ENCODE measurements at regions not wholly inside any gene's neighbourhood (a gene's known extent, or its start where the extent isn't known, plus 50 kb on each side); places are given as distances from the start of the nearest gene placed in this dataset.
A peak's percentile ranks its signal among the peaks of the same experiment; 100 is the strongest.
"Not testable (repeated sequence)": the region's sequence is repeated elsewhere in the genome, so short reads cannot be mapped to it uniquely, and the experiment has no call there.

DNA sequence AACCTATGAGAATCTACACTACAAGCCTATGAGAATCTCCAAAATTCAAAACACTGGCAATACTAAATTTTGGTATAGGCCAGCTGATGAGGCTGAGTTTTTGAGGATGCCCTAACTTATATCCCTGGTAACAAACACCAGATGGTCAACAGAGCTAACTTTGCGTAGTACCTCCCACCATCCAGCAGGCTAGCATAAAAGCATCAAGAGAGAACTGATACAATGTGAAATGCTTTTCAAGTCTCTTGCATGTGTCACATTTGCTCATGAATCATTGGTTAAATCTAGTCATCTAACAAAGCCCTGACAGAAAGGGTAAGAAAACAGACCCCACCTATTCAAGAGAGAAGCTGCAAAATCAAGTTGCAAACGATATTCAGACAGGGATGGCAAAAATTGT lies 1609.7 kb upstream of the CDH9 start:
- Mint-ChIP-seq H3K36me3 (ENCODE audit: low read depth) (no peaks in the 10 kb centered on the region), H3K27me3 (ENCODE audit: low read depth) (no peaks in the 10 kb centered on the region), H3K4me3 (no peak overlapping the region), H3K4me1 (no peaks in the 10 kb centered on the region), H3K27ac (no peak overlapping the region), H3K9me3 (no peaks in the 10 kb centered on the region)
- TF ChIP-seq, protein P1, sequence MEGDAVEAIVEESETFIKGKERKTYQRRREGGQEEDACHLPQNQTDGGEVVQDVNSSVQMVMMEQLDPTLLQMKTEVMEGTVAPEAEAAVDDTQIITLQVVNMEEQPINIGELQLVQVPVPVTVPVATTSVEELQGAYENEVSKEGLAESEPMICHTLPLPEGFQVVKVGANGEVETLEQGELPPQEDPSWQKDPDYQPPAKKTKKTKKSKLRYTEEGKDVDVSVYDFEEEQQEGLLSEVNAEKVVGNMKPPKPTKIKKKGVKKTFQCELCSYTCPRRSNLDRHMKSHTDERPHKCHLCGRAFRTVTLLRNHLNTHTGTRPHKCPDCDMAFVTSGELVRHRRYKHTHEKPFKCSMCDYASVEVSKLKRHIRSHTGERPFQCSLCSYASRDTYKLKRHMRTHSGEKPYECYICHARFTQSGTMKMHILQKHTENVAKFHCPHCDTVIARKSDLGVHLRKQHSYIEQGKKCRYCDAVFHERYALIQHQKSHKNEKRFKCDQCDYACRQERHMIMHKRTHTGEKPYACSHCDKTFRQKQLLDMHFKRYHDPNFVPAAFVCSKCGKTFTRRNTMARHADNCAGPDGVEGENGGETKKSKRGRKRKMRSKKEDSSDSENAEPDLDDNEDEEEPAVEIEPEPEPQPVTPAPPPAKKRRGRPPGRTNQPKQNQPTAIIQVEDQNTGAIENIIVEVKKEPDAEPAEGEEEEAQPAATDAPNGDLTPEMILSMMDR (IDR thresholded peaks at IDR 0.05; ENCODE audit: unreplicated experiment in 3 of 3) = peak in 1 of 3 experiments; percentile 7

DNA sequence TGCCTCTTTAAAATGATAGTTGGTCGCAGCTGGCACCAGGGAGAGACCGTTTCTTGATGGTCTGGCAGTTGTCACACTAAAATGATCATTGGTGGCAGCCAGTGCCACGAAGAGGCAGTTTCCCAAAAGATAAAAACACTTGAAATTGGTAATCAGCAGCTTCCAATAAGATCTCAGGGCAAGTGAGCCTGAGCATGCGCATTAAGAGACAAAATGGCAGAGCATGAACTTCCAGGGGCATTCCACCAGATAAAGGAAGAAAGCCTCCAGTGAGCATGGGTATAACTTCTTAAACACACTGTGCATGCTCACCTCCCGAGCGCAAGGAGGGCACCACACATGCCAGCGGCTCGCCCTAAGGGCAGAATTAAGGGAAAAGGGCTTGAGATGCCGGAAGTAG lies 1594.2 kb upstream of the CDH9 start:
- Mint-ChIP-seq H3K36me3 (ENCODE audit: low read depth) (no peaks in the 10 kb centered on the region), H3K27ac (no peak overlapping the region), H3K4me1 (no peaks in the 10 kb centered on the region), H3K27me3 (ENCODE audit: low read depth) (no peaks in the 10 kb centered on the region), H3K9me3 (no peaks in the 10 kb centered on the region), H3K4me3 (no peak overlapping the region)
- TF ChIP-seq, protein P1 (IDR thresholded peaks at IDR 0.05; ENCODE audit: unreplicated experiment in 3 of 3) = no peak

DNA sequence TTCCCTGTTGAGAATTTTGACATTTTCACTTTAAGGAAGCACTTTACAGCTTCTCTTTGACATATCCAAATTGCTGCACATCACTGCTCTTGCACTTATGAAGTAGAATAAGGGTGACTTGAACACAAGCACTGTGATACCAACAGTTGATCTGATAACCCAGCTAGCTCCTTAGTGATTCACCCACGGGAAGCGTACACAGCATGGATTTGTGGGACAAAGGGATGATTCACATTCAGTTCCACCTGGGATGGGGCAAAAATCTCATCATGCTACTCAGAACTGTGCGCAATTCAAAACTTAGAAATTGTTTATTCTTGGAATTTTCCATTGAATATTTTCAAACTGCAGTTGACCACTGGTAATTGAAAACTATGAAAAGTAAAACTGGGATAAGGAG lies 1565.5 kb upstream of the CDH9 start:
- TF ChIP-seq, protein P1 (IDR thresholded peaks at IDR 0.05; ENCODE audit: unreplicated experiment in 3 of 3) = no peak
- H3K9me3 Mint-ChIP-seq = peaks cover 16% of the 10 kb centered on the region
- H3K4me1 Mint-ChIP-seq = no peaks in the 10 kb centered on the region
- no peaks in the 10 kb centered on the region for H3K27me3 Mint-ChIP-seq (ENCODE audit: low read depth)
- H3K27ac Mint-ChIP-seq = no peak overlapping the region
- no peak overlapping the region for H3K4me3 Mint-ChIP-seq
- H3K36me3 Mint-ChIP-seq (ENCODE audit: low read depth) = no peaks in the 10 kb centered on the region

DNA sequence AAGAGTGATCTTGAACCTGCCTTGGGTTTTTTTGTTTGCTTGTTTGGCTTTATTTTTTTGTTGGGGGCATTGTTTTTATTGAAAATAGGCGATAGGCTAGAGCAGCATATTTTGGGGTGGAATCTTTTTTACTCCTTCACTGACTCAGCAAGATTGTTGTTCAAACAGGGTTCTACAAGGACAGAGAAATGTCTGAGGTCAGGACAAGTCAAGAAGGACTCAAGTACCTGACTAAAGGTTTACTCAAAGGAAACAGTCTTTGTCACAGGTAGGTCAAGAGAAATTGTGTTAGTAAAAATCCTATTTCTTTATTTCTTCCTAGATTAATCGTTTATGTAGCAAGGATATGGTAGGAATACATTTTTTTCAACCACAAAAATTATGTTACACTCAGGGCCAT lies 1564.0 kb upstream of the CDH9 start:
- no peak overlapping the region for H3K4me3 Mint-ChIP-seq
- H3K27me3 Mint-ChIP-seq (ENCODE audit: low read depth) = no peaks in the 10 kb centered on the region
- no peaks in the 10 kb centered on the region for H3K36me3 Mint-ChIP-seq (ENCODE audit: low read depth)
- no peak overlapping the region for H3K27ac Mint-ChIP-seq
- TF ChIP-seq, protein P1 (IDR thresholded peaks at IDR 0.05; ENCODE audit: unreplicated experiment in 3 of 3) = no peak
- no peaks in the 10 kb centered on the region for H3K4me1 Mint-ChIP-seq
- peaks cover 11% of the 10 kb centered on the region for H3K9me3 Mint-ChIP-seq

DNA sequence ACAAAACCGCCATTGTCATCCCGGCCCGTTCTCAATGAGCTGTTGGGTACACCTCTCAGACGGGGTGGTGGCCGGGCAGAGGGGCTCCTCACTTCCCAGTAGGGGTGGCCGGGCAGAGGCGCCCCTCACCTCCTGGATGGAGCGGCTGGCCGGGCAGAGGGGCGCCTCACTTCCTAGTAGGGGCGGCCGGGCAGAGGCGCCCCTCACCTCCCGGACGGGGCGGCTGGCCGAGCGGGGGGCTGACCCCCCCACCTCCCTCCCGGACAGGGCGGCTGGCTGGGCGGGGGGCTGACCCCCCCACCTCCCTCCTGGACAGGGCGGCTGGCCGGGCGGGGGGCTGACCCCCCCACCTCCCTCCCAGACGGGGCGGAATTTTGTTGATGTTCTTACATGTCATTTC lies 1558.3 kb upstream of the CDH9 start:
- not testable (repeated sequence) for H3K27ac Mint-ChIP-seq; H3K4me3 Mint-ChIP-seq; H3K4me1 Mint-ChIP-seq; H3K27me3 Mint-ChIP-seq (ENCODE audit: low read depth); H3K36me3 Mint-ChIP-seq (ENCODE audit: low read depth)
- peaks cover 11% of the 10 kb centered on the region for H3K9me3 Mint-ChIP-seq

DNA sequence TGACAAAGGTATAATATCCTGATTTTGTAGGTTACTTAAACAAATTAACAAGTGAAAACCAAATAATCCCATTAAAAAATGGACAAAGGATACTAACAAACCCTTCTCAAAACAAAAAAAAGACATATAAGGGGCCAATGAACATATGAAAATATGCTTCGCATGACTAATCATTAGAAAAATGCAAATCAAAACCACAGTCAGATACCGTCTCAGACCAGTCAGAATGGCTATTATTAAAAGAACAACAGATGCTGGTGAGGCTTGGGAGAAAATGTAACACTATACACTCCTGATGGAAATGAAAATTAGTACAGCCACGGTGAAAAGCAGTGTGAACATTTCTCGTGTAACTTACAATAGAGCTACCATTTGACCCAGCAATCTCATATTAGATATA lies 1542.2 kb upstream of the CDH9 start:
- peaks cover 7% of the 10 kb centered on the region for H3K4me1 Mint-ChIP-seq
- no peak overlapping the region for H3K27ac Mint-ChIP-seq
- peaks cover 23% of the 10 kb centered on the region for H3K9me3 Mint-ChIP-seq
- no peak overlapping the region for H3K4me3 Mint-ChIP-seq
- no peaks in the 10 kb centered on the region for H3K27me3 Mint-ChIP-seq (ENCODE audit: low read depth)
- TF ChIP-seq, protein P1 (IDR thresholded peaks at IDR 0.05; ENCODE audit: unreplicated experiment in 3 of 3) = no peak
- H3K36me3 Mint-ChIP-seq (ENCODE audit: low read depth) = no peaks in the 10 kb centered on the region

Measured in nephron (organoid).